HG03097 (cell line): ENCODE measurements at regions not wholly inside any gene's neighbourhood (a gene's known extent, or its start where the extent isn't known, plus 50 kb on each side); places are given as distances from the start of the nearest gene placed in this dataset.

Source experiments
- ATAC-seq: cut with Tn5 transposase; IDR thresholded peaks from one replicate; pipeline ENCODE4 v1.9.1; 2021; ENCODE audit not compliant: unreplicated experiment, low FRiP score

GRCh38 chr13:40453351-40454021, 213.0 kb downstream of the FOXO1 start:
- no peak for ATAC-seq

GRCh38 chr13:40456397-40456953, 210.0 kb downstream of the FOXO1 start:
- no peak for ATAC-seq

GRCh38 chr13:40456979-40457553, 209.4 kb downstream of the FOXO1 start:
- no peak for ATAC-seq

- no peak for ATAC-seq
These were observed 208.3 kb downstream of the FOXO1 start for GRCh38 chr13:40457929-40458719.

GRCh38 chr13:40458720-40458990, 207.8 kb downstream of the FOXO1 start:
- no peak for ATAC-seq

- no peak for ATAC-seq
These were observed 206.3 kb downstream of the FOXO1 start for GRCh38 chr13:40460116-40460515.

DNA sequence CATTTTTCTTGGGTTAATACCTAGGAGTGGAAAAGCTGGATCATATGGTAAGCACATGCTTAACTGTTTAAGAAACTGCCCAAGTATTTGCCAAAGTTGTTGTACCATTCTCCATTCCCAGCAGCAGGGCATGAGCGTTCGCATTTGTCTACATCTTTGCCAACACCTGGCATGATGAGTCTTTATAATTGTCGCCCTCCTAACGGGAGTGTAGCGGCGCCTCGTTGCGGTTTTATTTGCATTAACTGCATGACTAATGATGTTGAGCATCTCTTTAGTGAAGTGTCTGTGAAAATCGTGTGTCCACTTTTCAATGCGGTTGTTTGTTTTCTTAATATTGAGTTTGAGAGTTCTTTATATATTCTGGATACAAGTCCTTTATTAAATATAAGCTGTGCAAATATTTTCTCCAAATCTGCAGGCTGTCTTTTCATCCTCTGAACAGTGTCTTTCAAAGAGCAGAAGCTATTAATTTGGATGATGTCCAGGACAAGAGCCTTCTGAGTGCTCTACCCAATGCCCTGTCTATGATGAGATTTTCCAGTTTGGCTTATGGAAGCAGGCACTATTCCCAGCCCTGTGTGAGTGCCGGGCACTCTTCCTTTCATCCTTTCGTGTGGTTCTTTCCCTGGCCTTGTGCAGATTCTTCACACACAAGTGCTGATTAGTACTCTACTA, 202.0 kb downstream of the FOXO1 start:
- no peak for ATAC-seq

GRCh38 chr13:40465015-40465390, 201.4 kb downstream of the FOXO1 start:
- no peak for ATAC-seq

GRCh38 chr13:40466272-40466671, 200.2 kb downstream of the FOXO1 start:
- no peak for ATAC-seq

DNA sequence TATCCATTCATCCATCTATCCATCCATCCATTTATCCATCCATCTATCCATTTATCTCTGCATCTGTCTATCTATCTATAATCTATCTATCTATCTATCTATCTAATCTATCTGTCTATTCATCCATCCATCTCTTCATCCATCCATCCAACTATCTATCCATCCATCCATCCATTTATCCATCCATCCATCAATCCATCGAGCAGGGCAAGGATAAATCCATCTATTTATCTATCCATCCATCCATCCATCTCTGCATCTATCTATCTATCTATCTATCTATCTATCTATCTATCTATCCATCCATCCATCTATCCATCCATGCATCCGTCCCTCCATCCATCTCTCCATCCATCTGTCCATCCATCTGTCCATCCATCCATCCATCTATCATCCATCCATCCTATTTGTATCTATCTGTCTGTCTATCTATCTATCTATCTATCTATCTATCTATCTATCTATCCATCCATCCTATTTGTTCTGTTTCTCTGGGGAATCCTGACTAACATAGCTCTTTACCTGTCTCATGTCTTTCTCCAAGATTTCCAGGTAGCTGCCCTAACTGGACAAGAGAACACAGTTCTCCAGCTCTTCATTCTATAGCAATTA, 198.1 kb downstream of the FOXO1 start:
- no peak for ATAC-seq

GRCh38 chr13:40469581-40470310, 196.7 kb downstream of the FOXO1 start:
- ATAC-seq, result no peak

DNA sequence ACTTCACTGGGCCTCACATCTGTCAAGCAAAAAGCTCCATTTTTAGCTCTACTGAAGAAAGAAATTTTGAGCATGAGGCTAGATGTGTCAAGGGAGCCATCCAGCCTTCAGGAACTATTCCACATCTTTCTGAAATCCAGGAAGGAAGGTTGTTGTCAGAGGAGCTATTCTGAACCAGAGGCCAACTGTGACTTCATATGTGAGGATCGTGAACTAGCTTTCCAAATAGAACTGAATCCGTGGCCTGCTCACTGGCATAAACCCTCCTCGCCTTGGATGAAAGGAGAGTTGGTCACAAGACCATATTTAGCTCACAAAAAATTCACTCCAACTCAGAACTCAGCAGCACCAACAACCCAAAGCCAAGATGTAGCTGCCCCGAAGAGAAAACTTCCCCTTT, 195.8 kb downstream of the FOXO1 start:
- ATAC-seq, result no peak

DNA sequence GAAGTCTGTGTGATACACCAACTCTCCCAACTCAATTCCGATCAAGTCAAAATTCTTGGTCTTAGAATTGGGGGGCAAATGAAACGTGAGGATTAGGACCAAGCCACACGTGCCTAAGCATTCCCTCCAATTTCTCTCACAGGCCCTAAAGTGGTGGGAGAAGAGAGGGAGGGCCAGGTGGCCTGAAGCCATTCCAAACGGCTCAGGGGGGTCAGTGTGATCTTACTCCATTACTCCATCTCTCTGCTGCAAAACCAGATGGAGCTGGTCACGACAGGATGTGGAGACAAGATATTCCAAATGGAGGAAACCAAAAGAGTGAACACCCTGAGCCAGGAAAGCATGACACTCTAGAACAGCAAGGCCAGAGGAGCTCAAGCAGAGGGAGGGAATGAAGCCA, 195.4 kb downstream of the FOXO1 start:
- ATAC-seq, result no peak

DNA sequence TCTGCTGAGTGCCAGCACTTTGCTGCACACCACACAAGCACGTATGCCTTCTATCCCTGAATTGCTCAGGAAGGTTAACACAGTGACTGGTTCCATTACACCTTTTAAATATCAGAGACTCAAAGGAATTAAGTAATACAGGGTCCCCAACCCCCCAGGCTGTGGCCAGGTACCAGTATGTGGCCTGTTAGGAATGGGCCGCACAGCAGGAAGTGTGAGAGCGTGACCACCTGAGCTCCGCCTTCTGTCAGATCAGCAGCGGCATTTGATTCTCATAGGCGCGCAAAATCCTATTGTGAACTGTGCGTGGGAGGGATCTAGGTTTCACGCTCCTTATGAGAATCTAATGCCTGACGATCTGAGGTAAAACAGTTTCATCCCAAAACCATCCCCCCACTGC, 194.5 kb downstream of the FOXO1 start:
- no peak for ATAC-seq

DNA sequence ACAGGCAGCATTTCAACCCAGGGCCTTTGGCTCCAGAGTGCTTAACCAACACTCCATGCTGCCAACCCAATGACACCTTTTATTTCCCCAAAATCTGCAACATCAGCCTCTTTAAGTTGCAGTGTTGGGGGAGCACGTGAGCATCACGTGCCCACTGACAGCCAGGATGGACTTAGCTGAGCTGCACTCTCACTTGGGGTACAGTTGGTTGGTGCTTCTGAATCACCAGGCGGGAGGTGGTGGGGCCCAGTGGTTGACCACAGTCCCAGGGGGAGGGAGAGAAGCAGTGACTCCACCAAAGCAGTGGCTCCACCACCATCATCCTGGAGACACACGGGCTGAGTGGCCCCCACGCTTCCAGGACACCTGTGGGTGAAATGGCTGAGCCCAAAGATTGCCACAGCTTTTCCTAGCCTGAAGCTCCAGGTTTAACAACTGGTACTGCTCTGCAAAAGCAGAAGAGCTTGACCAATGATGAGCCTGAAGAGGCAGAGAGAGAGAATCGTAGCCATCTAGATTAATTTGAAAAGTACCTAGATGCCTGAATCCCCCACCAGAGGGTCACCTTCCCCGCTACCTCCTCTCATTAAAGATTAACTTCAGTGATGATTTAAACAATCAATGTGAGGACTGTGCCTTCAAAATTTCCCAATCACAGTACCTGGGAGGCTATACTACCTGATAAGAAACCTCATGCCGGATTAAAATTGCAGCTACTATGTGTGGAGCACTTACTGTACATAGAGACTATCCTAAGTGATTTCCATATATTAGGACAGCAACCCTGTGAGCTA, 193.8 kb downstream of the FOXO1 start:
- ATAC-seq, result no peak

DNA sequence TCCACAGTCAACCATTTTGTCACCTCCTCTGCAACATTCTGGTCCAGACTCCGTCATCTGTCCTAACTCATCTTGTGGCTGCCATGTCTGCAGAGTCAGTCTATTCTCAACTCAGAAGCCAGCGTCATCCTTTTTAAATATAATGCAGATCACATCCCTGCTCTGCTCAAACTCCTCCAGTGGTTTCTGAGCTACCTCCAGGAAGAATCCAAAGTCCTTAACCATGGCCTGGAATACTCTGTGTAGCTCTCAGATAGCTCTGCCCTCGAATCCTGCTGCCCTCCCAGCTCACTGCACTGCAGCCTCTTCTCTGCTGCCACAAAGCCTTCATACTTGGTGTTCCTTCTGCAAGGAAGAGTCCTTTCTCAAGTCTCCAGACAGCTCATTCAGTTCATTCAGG, 190.8 kb downstream of the FOXO1 start:
- ATAC-seq, result no peak

DNA sequence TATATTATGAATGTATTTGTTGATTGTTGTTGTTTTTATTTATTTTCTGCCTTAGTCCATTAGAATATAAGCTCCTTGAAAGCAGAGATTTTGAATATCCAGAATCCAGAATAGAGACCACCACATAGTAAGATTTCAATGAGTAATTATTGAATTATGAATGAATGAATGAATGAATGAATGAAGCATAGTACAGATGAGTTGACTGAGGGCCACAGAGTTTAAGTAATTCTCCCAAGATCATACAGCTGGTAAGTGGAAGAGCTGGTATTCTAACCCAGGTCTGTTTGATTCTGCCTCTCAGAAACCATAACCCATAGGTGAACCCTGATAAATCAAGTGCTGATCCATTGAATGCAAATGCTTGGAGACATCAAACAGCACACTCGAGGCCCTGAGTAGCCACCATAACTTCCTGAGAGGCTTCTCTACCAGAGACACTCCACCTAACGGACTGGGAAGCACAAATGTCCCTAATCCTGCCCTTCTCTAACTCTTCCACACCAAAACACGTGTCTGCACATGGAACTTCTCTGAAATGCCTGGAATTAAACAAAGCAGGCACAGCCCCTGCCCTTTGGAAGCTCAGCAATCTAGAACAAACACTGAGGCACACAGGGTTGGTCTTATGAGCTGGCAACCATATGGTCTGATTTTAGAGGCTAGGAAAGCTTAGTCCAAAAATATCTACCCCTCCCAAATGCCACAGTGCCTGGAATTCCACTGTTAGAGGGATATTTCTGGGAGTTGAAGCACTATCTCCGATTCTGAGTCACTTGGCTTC, 190.1 kb downstream of the FOXO1 start:
- no peak for ATAC-seq
